K562 (cell line): ENCODE measurements at regions not wholly inside any gene's neighbourhood (a gene's known extent, or its start where the extent isn't known, plus 50 kb on each side); places are given as distances from the start of the nearest gene placed in this dataset.

Source experiments
- RNF2 ChIP-seq: sonication (generic); IDR thresholded peaks from 2 replicates; pipeline ENCODE4 v1.6.1; 2016
- ZBTB7A ChIP-seq: IDR thresholded peaks from 2 replicates; pipeline ENCODE4 v1.6.1; 2011; ENCODE audit warnings: low read depth, mild to moderate bottlenecking, low read length, moderate library complexity, borderline replicate concordance; ENCODE audit not compliant: control insufficient read depth
- ZNF23 ChIP-seq: fragments of 250-450 bp; sonication (Bioruptor Pico); IDR thresholded peaks from 2 replicates; pipeline ENCODE4 v1.4.0; 2020; ENCODE audit warnings: mild to moderate bottlenecking

DNA sequence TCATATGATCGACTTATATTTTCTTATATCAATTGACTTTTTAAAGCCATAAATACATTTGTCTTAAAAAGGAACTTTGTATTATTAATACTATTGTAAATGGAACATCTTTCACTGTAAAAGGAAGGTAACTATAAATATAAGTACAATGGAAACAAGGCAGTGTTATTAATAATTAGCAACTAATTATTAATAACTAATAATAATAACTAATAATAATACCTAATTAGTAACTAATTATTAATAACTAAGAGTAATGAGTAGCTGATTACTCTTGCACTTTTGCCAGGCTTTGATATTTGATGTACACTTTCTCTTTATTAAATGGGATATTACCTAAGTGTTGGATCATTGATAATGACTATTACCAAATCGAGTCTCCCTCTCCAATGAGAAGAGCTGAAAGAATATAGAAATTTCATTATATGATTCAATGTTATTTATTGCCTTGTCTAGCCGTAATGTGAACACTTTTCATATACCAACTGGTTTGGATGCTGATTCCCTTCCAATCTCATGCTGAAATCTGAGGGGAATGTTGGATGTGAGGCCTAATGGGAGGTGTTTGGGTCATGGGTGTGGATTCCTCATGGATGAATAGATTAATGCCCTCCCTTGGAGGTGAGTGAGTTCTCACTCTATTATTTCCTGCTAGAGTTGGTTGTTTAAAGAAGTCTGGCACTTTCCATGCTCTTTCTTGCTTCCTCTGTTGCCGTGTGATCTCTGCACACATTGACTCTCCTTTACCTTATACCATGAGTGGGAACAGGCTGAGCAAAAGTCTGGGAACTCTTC is 202.1 kb upstream of the ZBTB20 start:
- no peak for TF ChIP-seq RNF2
- TF ChIP-seq ZBTB7A = no peak
- TF ChIP-seq ZNF23 = no peak
